HCT116 (cell line): ENCODE measurements at regions not wholly inside any gene's neighbourhood (a gene's known extent, or its start where the extent isn't known, plus 50 kb on each side); places are given as distances from the start of the nearest gene placed in this dataset.

ENCODE experiments used
- ATAC-seq: fragments of 200-7000 bp; cut with Tn5 transposase; 2 replicates; pipeline ENCODE4 v1.9.1; 2020; ENCODE audit warnings: mild to moderate bottlenecking, moderate library complexity
- BruUV-seq: library from RNA; stranded (reverse); fragments of 400-500 nt; replicated peaks from 2 replicates; lab custom pipeline; 2021; lab: Mats Ljungman, UMichigan
- CTCF ChIA-PET: fragments of 300-600 bp; sonication (Branson Sonifier 250); formaldehyde crosslinking; loops from one replicate; lab custom pipeline; 2021; ENCODE audit warnings: antibody characterized with exemption; lab: Charles Lee
- POLR2A ChIA-PET: fragments of 300-600, 350-600 bp; sonication (Branson Sonifier 250); formaldehyde crosslinking; loops from one replicate; lab custom pipeline; 2021; ENCODE audit warnings: antibody characterized with exemption; lab: Charles Lee
- RAD21 ChIA-PET, 2 experiments: fragments of 300-600 bp; sonication (Branson Sonifier 250); formaldehyde crosslinking; loops; one replicate each; lab custom pipeline; 2023; ENCODE audit warnings: low total read pairs in 2 of 2; ENCODE audit not compliant: uncharacterized antibody in 2 of 2, unreplicated experiment in 2 of 2, low non-redundant PET in 1 of 2; lab: Charles Lee
- DNase-seq: peaks from one replicate; pipeline ENCODE4 v3.0.0-alpha.2; 2010; ENCODE audit warnings: low read depth, low spot score
- H2AFZ ChIP-seq: fragments of 200-600 bp; shearing (Covaris generic), sonication (generic); 2 replicates; pipeline ENCODE4 v1.6.1; 2017; ENCODE audit warnings: low read depth, mixed run types, mixed read lengths, antibody characterized with exemption, low read length; ENCODE audit not compliant: poor library complexity, severe bottlenecking
- H3K27ac ChIP-seq: 2 replicates; pipeline ENCODE4 v1.5.1; 2012; ENCODE audit warnings: low read depth, low read length
- H3K27me3 ChIP-seq: fragments of 200-600 bp; sonication (generic); 2 replicates; pipeline ENCODE4 v1.6.1; 2016; ENCODE audit warnings: mixed run types, low read length, mixed read lengths; ENCODE audit not compliant: insufficient read depth
- H3K36me3 ChIP-seq, 2 experiments: fragments of 200-500 bp in 1 of 2; fragments of 200-600 bp in 1 of 2; sonication (Bioruptor generic) in 1 of 2; sonication (generic) in 1 of 2; 2 replicates each; pipeline versions ENCODE4 v1.5.1 to v1.6.1; 2014 to 2016; ENCODE audit warnings: low read length in 2 of 2, inconsistent platforms in 1 of 2, mixed read lengths in 1 of 2, mixed run types in 1 of 2; ENCODE audit not compliant: insufficient read depth in 2 of 2, control insufficient read depth in 1 of 2
- H3K4me1 ChIP-seq, 2 experiments: fragments of 200-600 bp in 1 of 2; sonication (generic) in 1 of 2; 2 replicates each; pipeline versions ENCODE4 v1.5.1 to v1.6.1; 2012 to 2017; ENCODE audit warnings: low read length in 2 of 2, inconsistent platforms in 1 of 2, mild to moderate bottlenecking in 1 of 2, mixed read lengths in 1 of 2, mixed run types in 1 of 2, moderate library complexity in 1 of 2; ENCODE audit not compliant: insufficient read depth in 2 of 2, control insufficient read depth in 1 of 2
- H3K4me2 ChIP-seq: fragments of 200-600 bp; sonication (generic); 2 replicates; pipeline ENCODE4 v1.6.1; 2017; ENCODE audit warnings: mixed run types, low read length, mixed read lengths
- H3K4me3 ChIP-seq, 2 experiments: fragments of 200-600 bp in 1 of 2; sonication (generic) in 1 of 2; replicated peaks in 1 of 2; 2 replicates each; pipeline ENCODE4 v1.5.1; 2011 to 2016; ENCODE audit warnings: low read length in 2 of 2, control low read depth in 1 of 2, low read depth in 1 of 2, mild to moderate bottlenecking in 1 of 2, mixed read lengths in 1 of 2, mixed run types in 1 of 2
- H3K79me2 ChIP-seq: fragments of 200-600 bp; sonication (generic); 2 replicates; pipeline ENCODE4 v1.6.1; 2017; ENCODE audit warnings: mild to moderate bottlenecking, mixed run types, low read length, moderate library complexity, mixed read lengths; ENCODE audit not compliant: insufficient read depth
- H3K9ac ChIP-seq: fragments of 200-600 bp; sonication (generic); 2 replicates; pipeline ENCODE4 v1.6.1; 2016; ENCODE audit warnings: low read length, mixed read lengths
- H3K9me2 ChIP-seq: fragments of 200-600 bp; sonication (generic), shearing (Covaris generic); 2 replicates; pipeline ENCODE4 v1.6.1; 2017; ENCODE audit warnings: mixed run types, mild to moderate bottlenecking, moderate library complexity; ENCODE audit not compliant: insufficient read depth
- H3K9me3 ChIP-seq, 2 experiments: fragments of 200-500 bp in 1 of 2; fragments of 200-600 bp in 1 of 2; sonication (Bioruptor generic) in 1 of 2; sonication (generic) in 1 of 2; 2 replicates each; pipeline ENCODE4 v1.6.1; 2014 to 2017; ENCODE audit warnings: low read length in 2 of 2, mixed read lengths in 2 of 2, inconsistent platforms in 1 of 2, low read depth in 1 of 2, mild to moderate bottlenecking in 1 of 2, mixed run types in 1 of 2, moderate library complexity in 1 of 2; ENCODE audit not compliant: control insufficient read depth in 1 of 2, insufficient read depth in 1 of 2
- H4K20me1 ChIP-seq: fragments of 200-600 bp; sonication (generic), shearing (Covaris generic); 2 replicates; pipeline ENCODE4 v1.6.1; 2017; ENCODE audit warnings: mixed run types, mild to moderate bottlenecking, moderate library complexity; ENCODE audit not compliant: insufficient read depth
- ATF3 ChIP-seq: IDR thresholded peaks from 2 replicates; pipeline ENCODE4 v1.6.1; 2012
- CBX3 ChIP-seq: IDR thresholded peaks from 2 replicates; pipeline ENCODE4 v1.6.1; 2012; ENCODE audit warnings: low read depth
- CEBPB ChIP-seq: IDR thresholded peaks from 2 replicates; pipeline ENCODE4 v1.6.1; 2012; ENCODE audit warnings: low read depth
- EGR1 ChIP-seq: IDR thresholded peaks from 2 replicates; pipeline ENCODE4 v1.6.1; 2012; ENCODE audit warnings: low read depth
- ELF1 ChIP-seq: IDR thresholded peaks from 2 replicates; pipeline ENCODE4 v1.6.1; 2012; ENCODE audit warnings: low read depth, borderline replicate concordance
- EZH2 ChIP-seq: fragments of 200-600 bp; sonication (generic); IDR thresholded peaks from 2 replicates; pipeline ENCODE4 v1.6.1; 2017; ENCODE audit warnings: antibody characterized with exemption, mixed run types
- EZH2phosphoT487 ChIP-seq: fragments of 200-600 bp; IDR thresholded peaks from 2 replicates; pipeline ENCODE4 v1.6.1; 2018; ENCODE audit warnings: antibody characterized with exemption, borderline replicate concordance
- JUND ChIP-seq: IDR thresholded peaks from 2 replicates; pipeline ENCODE4 v1.6.1; 2012
- MAX ChIP-seq: IDR thresholded peaks from 2 replicates; pipeline ENCODE4 v1.6.1; 2012
- POLR2A ChIP-seq: IDR thresholded peaks from 2 replicates; pipeline ENCODE4 v1.7.0; 2011; ENCODE audit warnings: borderline replicate concordance; ENCODE audit not compliant: insufficient read depth, insufficient read length; ENCODE audit errors: extremely low read depth
- POLR2AphosphoS5 ChIP-seq: IDR thresholded peaks from 2 replicates; pipeline ENCODE4 v1.6.1; 2011; ENCODE audit warnings: mild to moderate bottlenecking, low read depth, low read length, moderate library complexity
- SIN3A ChIP-seq: IDR thresholded peaks from 2 replicates; pipeline ENCODE4 v1.6.1; 2012; ENCODE audit warnings: low read depth
- SP1 ChIP-seq: IDR thresholded peaks from 2 replicates; pipeline ENCODE4 v1.6.1; 2012; ENCODE audit warnings: low read depth
- SRF ChIP-seq: IDR thresholded peaks from 2 replicates; pipeline ENCODE4 v1.6.1; 2012; ENCODE audit warnings: low read depth
- TCF7L2 ChIP-seq: IDR thresholded peaks from 2 replicates; pipeline ENCODE4 v1.7.0; 2011; ENCODE audit warnings: borderline replicate concordance, inconsistent platforms; ENCODE audit not compliant: insufficient read depth, insufficient read length; ENCODE audit errors: extremely low read depth
- YY1 ChIP-seq: IDR thresholded peaks from 2 replicates; pipeline ENCODE4 v1.6.1; 2011; ENCODE audit warnings: low read length, low read depth, moderate library complexity, mild to moderate bottlenecking; ENCODE audit not compliant: insufficient replicate concordance; ENCODE audit errors: extremely low read depth
- ZBTB33 ChIP-seq: IDR thresholded peaks from 2 replicates; pipeline ENCODE4 v1.6.1; 2011; ENCODE audit warnings: mild to moderate bottlenecking, low read length, moderate library complexity; ENCODE audit not compliant: insufficient replicate concordance; ENCODE audit errors: extremely low read depth
- ZFX ChIP-seq: fragments of 450-650 bp; IDR thresholded peaks from 2 replicates; pipeline ENCODE4 v1.6.1; 2017
- intact Hi-C: fragments of 100-400 bp; cut with micrococcal nuclease; formaldehyde crosslinking; loops from 2 replicates; pipeline ENCODE4 v1.10.0; 2022

GRCh38 chr21:40923407-40923806 lies 76.4 kb upstream of the DSCAM start:
- ChIA-PET RAD21 (no interaction called here), POLR2A (no interaction called here), CTCF (no interaction called here)
- no peak overlapping the region for H3K9ac ChIP-seq
- peaks cover 6 to 34% of the 10 kb centered on the region in 2 experiments; a peak in 3 of 4 replicates for H3K9me3 ChIP-seq
- no peak overlapping the region for H3K4me2 ChIP-seq
- no TSS peak for BruUV-seq
- H3K79me2 ChIP-seq = no peaks in the 10 kb centered on the region
- no peaks in the 10 kb centered on the region for H3K27me3 ChIP-seq
- H4K20me1 ChIP-seq = no peaks in the 10 kb centered on the region
- no peak for DNase-seq
- no peak for ATAC-seq
- no peak overlapping the region for H3K27ac ChIP-seq
- no peaks in the 10 kb centered on the region for H3K9me2 ChIP-seq
- no peaks in the 10 kb centered on the region for H3K4me1 ChIP-seq
- no peaks in the 10 kb centered on the region for H3K36me3 ChIP-seq
- TF ChIP-seq SRF (no peak), CEBPB (no peak), ELF1 (no peak), POLR2A (no peak), CBX3 (no peak), POLR2AphosphoS5 (no peak), SIN3A (no peak), TCF7L2 (no peak), EGR1 (no peak), EZH2 (no peak)
- no peak overlapping the region for H2AFZ ChIP-seq
- intact Hi-C loops = no loop called here
- H3K4me3 ChIP-seq = no peak overlapping the region

DNA sequence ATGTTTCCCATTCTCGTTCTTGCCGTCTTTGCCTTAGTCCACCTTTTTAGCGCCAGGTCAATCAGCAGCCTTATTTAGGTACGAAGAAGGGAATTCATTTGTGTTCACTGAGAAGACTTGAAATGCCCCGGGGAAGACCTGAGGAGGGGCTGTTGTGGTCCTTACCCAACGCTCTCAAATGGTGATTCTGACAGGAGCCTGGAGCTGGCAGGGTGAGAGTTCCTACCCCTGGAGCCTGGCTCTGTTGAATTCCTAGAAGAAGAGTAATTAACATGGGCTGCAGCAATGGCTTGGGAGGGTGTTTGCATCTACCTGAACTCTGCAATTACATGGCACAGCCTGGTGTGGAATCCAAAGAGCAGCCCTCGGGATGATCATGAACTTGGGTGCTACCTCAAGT lies 76.9 kb upstream of the DSCAM start:
- Histone ChIP-seq H3K36me3 (no peaks in the 10 kb centered on the region), H4K20me1 (no peaks in the 10 kb centered on the region), H3K9ac (no peak overlapping the region), H3K9me2 (no peaks in the 10 kb centered on the region), H2AFZ (no peak overlapping the region), H3K9me3 (peaks cover 6 to 34% of the 10 kb centered on the region in 2 experiments; a peak in 3 of 4 replicates), H3K4me2 (no peak overlapping the region), H3K27ac (no peak overlapping the region), H3K79me2 (no peaks in the 10 kb centered on the region), H3K4me1 (no peaks in the 10 kb centered on the region), H3K4me3 (no peak overlapping the region), H3K27me3 (no peaks in the 10 kb centered on the region)
- ChIA-PET POLR2A (no interaction called here), RAD21 (no interaction called here), CTCF (no interaction called here)
- ATAC-seq = no peak
- no peak for DNase-seq
- intact Hi-C loops = no loop called here
- no peak for TF ChIP-seq SIN3A
- no peak for TF ChIP-seq EZH2phosphoT487
- no peak for TF ChIP-seq JUND
- TF ChIP-seq ZBTB33 = no peak
- TF ChIP-seq YY1 = no peak
- TF ChIP-seq CBX3 = no peak
- TF ChIP-seq SP1 = no peak
- TF ChIP-seq POLR2A = no peak
- no peak for TF ChIP-seq SRF
- TF ChIP-seq ZFX = no peak
- TF ChIP-seq EGR1 = no peak
- TF ChIP-seq POLR2AphosphoS5 = no peak
- TF ChIP-seq ATF3 = no peak
- no peak for TF ChIP-seq EZH2
- no peak for TF ChIP-seq MAX
- no peak for TF ChIP-seq CEBPB
- BruUV-seq = no TSS peak
